GM12872 (cell line): ENCODE measurements at regions not wholly inside any gene's neighbourhood (a gene's known extent, or its start where the extent isn't known, plus 50 kb on each side); places are given as distances from the start of the nearest gene placed in this dataset.

Experiments used
- TF ChIP-seq, protein P1 (sequence below): IDR thresholded peaks from 3 replicates; pipeline ENCODE4 v1.5.1; 2011; ENCODE audit warnings: low read depth, mild to moderate bottlenecking, low read length, moderate library complexity; ENCODE audit not compliant: insufficient read depth

DNA sequence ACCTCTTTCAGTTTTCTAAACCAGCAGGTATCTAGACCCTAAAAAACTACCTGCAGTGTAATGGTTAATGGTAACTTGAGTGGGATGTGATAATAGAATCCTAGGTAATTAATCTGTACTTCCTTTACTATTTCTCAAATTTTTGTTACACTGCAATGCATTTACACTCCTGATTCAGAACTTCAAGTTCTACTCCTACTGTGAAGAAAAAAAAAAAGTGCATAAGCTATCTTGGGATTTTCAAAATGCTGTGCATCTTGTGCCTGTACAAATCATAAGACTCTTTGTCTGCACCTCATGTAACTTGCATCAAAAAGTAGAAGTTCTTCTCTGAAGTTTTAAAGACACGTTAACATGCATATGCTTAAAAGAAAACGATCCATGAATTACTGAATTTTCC is 554.1 kb downstream of the CETN3 start:
- TF ChIP-seq, protein P1, sequence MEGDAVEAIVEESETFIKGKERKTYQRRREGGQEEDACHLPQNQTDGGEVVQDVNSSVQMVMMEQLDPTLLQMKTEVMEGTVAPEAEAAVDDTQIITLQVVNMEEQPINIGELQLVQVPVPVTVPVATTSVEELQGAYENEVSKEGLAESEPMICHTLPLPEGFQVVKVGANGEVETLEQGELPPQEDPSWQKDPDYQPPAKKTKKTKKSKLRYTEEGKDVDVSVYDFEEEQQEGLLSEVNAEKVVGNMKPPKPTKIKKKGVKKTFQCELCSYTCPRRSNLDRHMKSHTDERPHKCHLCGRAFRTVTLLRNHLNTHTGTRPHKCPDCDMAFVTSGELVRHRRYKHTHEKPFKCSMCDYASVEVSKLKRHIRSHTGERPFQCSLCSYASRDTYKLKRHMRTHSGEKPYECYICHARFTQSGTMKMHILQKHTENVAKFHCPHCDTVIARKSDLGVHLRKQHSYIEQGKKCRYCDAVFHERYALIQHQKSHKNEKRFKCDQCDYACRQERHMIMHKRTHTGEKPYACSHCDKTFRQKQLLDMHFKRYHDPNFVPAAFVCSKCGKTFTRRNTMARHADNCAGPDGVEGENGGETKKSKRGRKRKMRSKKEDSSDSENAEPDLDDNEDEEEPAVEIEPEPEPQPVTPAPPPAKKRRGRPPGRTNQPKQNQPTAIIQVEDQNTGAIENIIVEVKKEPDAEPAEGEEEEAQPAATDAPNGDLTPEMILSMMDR, result no peak

DNA sequence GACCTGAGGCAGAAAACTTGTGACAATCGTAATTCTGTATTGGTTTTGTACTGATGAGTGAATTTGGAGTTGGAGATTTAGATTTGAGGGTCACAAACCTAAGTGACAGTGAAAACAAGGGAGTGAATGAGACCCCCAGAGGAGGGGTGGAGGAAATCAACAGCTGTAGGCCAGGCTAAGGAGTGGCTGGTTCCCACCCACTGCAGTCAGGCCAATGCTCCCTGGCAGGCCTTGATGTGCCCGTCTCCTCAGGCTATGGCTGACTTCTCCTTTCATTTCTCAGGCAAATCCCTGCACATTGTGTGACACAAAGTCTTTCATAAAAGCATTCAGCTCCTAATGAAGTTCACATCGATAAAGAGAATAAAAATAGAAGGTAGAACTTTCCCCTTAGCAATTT is 557.6 kb downstream of the CETN3 start:
- TF ChIP-seq, protein P1, result no peak

DNA sequence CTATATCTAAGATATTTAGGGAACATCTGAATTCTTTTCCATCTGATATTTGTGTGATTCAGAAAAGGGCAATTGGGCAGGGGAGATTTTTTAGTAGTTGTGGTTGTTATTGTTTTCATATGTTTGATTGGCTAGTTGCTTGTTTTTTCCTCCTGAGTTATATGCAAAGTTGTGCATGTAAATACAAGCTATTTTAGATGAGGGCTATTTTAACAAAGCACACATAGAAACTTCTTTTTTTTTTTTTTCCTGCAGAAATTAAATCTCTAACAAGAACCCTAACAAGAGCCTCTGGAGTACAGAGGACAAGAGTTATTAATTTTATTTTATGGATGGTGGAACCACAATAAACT is 559.1 kb downstream of the CETN3 start:
- TF ChIP-seq, protein P1, result no peak

DNA sequence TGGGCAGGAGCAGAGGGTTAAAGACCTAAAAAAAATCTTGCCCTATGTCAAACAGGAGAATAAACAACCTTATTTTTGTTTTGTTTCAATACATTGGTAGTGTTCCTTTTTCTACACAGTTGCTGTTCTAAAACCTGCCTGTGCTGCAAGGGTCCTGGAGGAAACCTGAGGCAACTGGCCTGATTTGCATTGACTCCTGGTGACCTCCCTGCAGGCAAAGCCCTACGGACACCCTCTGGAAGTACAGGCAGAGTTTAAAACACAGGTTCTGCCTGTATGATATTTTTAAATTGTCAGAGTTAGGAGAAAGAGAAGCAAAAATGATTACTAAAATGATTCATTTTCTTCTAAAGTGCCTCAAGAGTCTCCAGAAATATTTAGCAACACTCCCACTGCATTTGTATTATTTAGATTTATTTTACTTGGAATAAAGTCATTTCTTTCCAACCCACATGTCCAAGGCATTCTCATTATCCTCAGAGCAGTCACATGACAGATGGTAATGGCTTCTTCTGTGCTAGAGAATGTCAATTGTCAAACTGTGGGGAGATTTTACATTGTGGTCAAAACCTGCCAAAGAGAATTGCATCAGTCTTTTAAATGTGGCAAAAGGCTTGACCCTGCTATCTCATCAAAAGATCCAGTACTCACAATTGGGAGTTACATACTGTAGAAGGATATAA is 559.6 kb downstream of the CETN3 start:
- TF ChIP-seq, protein P1, result no peak

DNA sequence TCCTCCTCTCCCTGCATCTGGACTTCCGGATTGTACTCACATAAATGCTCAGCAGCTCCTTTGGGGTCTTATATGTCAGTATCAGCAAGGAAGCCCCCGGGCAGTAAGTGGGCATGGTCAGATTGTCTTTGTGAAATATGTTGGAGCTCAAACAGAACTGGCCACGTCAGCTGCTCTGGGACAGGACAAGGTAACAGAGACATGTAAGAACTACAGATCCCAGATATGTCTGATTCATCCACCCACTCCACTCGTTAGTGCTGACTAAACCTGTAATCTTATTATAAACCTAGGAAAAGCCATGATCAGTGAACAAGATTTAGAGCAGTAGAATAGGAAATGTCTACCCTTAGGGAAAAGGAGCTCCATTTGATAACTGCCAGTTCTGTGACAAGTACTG is 561.8 kb downstream of the CETN3 start:
- TF ChIP-seq, protein P1, result no peak

DNA sequence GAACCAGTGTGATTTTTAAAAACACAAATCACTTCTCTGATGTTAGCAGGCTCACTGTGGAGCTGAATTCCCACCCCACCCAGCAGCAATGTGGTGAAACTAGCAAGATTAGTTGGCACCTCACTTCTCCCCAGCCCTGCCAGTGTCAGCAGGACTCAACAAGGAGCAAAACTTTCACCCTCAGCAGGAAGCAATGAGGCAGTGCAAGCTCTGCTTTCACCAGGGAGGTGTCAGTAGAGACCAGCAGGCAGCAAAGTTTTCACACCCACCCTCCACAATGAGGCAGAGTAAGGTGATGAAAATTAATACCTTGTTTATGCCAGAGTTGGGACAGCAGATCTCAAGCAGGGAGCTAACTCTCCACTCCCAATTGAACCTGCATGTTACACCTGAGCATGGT is 565.0 kb downstream of the CETN3 start:
- TF ChIP-seq, protein P1, result no peak

DNA sequence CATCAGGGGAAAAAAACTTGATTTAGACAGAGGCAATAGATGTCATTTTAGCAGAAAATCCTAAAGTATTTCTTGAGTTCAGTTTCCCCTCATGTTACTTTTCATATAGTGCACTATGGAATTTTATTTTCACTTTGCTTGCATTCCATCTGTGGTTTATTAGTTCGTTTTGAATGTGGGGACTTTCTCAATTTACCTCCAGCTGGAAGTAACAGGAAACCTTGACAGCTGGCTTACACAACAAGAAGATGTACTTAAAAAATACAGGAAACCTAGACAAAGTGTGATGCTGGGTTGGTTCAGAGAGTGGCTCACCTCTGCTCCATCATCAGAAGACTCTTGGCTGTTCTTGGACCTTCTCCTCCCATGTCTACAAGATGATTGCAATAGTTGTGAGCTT is 567.0 kb downstream of the CETN3 start:
- TF ChIP-seq, protein P1, result no peak
